OCI-LY1 (cell line): ENCODE measurements at regions not wholly inside any gene's neighbourhood (a gene's known extent, or its start where the extent isn't known, plus 50 kb on each side); places are given as distances from the start of the nearest gene placed in this dataset.

Experiments used
- H2AFZ ChIP-seq: fragments of 200-600 bp; sonication (generic), shearing (Covaris generic); 2 replicates; pipeline ENCODE4 v1.6.0; 2014; ENCODE audit warnings: antibody characterized with exemption, mild to moderate bottlenecking, low read length
- H3F3A ChIP-seq: fragments of 200-600 bp; sonication (generic), shearing (Covaris generic); 2 replicates; pipeline ENCODE4 v1.6.0; 2014; ENCODE audit warnings: mild to moderate bottlenecking, antibody characterized with exemption, low read length, moderate library complexity; ENCODE audit not compliant: insufficient read depth
- H3K27ac ChIP-seq: fragments of 200-600 bp; sonication (generic); 2 replicates; pipeline ENCODE4 v1.5.1; 2014; ENCODE audit warnings: low read length, mixed run types, mild to moderate bottlenecking, low read depth; ENCODE audit not compliant: poor library complexity, severe bottlenecking
- H3K27me3 ChIP-seq: fragments of 200-600 bp; sonication (generic); 2 replicates; pipeline ENCODE4 v1.6.0; 2014; ENCODE audit warnings: antibody characterized with exemption, mild to moderate bottlenecking, low read length, moderate library complexity; ENCODE audit not compliant: insufficient read depth
- H3K36me3 ChIP-seq: fragments of 200-600 bp; sonication (generic); 2 replicates; pipeline ENCODE4 v1.6.1; 2014; ENCODE audit warnings: mild to moderate bottlenecking, antibody characterized with exemption, low read length, moderate library complexity, mixed read lengths; ENCODE audit not compliant: insufficient read depth
- H3K4me1 ChIP-seq: fragments of 200-600 bp; sonication (generic); 2 replicates; pipeline ENCODE4 v1.5.1; 2014; ENCODE audit warnings: mild to moderate bottlenecking, low read length, moderate library complexity; ENCODE audit not compliant: insufficient read depth, severe bottlenecking
- H3K4me2 ChIP-seq: fragments of 200-600 bp; sonication (generic), shearing (Covaris generic); 2 replicates; pipeline ENCODE4 v1.6.1; 2014; ENCODE audit warnings: low read length
- H3K4me3 ChIP-seq: fragments of 200-600 bp; sonication (generic); 2 replicates; pipeline ENCODE4 v1.5.1; 2014; ENCODE audit warnings: low read length, low read depth, mild to moderate bottlenecking, mixed read lengths; ENCODE audit not compliant: poor library complexity, severe bottlenecking
- H3K79me2 ChIP-seq: fragments of 200-600 bp; shearing (Covaris generic); 2 replicates; pipeline ENCODE4 v1.6.1; 2016; ENCODE audit warnings: mixed run types, low read length, mixed read lengths; ENCODE audit not compliant: insufficient read depth
- H3K9ac ChIP-seq: fragments of 200-600 bp; sonication (generic), shearing (Covaris generic); 2 replicates; pipeline ENCODE4 v1.6.1; 2014; ENCODE audit warnings: mild to moderate bottlenecking, low read length, mixed read lengths
- H3K9me2 ChIP-seq: fragments of 200-600 bp; sonication (generic), shearing (Covaris generic); 2 replicates; pipeline ENCODE4 v1.6.1; 2014; ENCODE audit warnings: low read depth, mild to moderate bottlenecking, low read length, mixed read lengths
- H3K9me3 ChIP-seq: fragments of 200-600 bp; shearing (Covaris generic); 2 replicates; pipeline ENCODE4 v1.6.1; 2014; ENCODE audit warnings: low read length, mixed read lengths
- H4K20me1 ChIP-seq: fragments of 200-600 bp; sonication (generic), shearing (Covaris generic); 2 replicates; pipeline ENCODE4 v1.6.0; 2016; ENCODE audit warnings: mild to moderate bottlenecking, low read length; ENCODE audit not compliant: insufficient read depth
- EZH2 ChIP-seq: fragments of 200-600 bp; sonication (generic), shearing (Covaris generic); IDR thresholded peaks from 2 replicates; pipeline ENCODE4 v1.8.0; 2017; ENCODE audit warnings: borderline replicate concordance, mixed run types, mild to moderate bottlenecking, antibody characterized with exemption, low read length, moderate library complexity, mixed read lengths
- TF ChIP-seq, protein P1 (sequence below): fragments of 200-600 bp; sonication (generic), shearing (Covaris generic); IDR thresholded peaks from 2 replicates; pipeline ENCODE4 v1.5.1; 2017; ENCODE audit warnings: mild to moderate bottlenecking, antibody characterized with exemption, low read length, moderate library complexity, mixed read lengths

DNA sequence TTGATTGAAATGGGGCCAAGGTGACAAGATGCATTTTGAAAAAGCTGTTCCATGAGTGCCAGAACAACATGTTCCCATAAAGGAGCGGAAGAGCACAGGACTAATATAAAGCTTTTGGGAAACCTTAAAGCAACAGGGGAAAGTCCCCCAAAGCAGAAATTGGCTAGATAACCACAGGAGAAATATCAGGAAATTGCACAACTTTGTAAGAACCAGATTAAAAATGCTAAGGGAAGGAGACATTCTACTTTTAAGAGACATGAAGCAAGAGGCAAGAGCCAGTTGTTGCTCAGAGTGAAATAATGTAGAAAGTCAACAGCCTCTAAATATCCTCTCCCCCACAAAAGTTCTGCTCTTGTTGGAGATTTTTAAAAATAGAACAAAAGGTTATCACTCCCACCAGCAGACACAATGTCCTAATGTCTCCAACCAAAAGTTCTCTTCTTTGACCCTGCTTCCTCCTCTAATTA lies 85.2 kb upstream of the LNX1 start:
- Histone ChIP-seq H3K79me2 (no peaks in the 10 kb centered on the region), H3K9ac (no peak overlapping the region), H3K36me3 (no peaks in the 10 kb centered on the region), H3K9me2 (no peaks in the 10 kb centered on the region), H4K20me1 (no peaks in the 10 kb centered on the region), H3F3A (no peaks in the 10 kb centered on the region), H3K27me3 (no peaks in the 10 kb centered on the region), H3K9me3 (no peaks in the 10 kb centered on the region), H3K4me1 (no peaks in the 10 kb centered on the region), H3K4me3 (no peak overlapping the region), H3K4me2 (no peak overlapping the region), H2AFZ (no peak overlapping the region), H3K27ac (no peak overlapping the region)
- TF ChIP-seq EZH2: no peak
- TF ChIP-seq, protein P1, sequence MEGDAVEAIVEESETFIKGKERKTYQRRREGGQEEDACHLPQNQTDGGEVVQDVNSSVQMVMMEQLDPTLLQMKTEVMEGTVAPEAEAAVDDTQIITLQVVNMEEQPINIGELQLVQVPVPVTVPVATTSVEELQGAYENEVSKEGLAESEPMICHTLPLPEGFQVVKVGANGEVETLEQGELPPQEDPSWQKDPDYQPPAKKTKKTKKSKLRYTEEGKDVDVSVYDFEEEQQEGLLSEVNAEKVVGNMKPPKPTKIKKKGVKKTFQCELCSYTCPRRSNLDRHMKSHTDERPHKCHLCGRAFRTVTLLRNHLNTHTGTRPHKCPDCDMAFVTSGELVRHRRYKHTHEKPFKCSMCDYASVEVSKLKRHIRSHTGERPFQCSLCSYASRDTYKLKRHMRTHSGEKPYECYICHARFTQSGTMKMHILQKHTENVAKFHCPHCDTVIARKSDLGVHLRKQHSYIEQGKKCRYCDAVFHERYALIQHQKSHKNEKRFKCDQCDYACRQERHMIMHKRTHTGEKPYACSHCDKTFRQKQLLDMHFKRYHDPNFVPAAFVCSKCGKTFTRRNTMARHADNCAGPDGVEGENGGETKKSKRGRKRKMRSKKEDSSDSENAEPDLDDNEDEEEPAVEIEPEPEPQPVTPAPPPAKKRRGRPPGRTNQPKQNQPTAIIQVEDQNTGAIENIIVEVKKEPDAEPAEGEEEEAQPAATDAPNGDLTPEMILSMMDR: no peak

DNA sequence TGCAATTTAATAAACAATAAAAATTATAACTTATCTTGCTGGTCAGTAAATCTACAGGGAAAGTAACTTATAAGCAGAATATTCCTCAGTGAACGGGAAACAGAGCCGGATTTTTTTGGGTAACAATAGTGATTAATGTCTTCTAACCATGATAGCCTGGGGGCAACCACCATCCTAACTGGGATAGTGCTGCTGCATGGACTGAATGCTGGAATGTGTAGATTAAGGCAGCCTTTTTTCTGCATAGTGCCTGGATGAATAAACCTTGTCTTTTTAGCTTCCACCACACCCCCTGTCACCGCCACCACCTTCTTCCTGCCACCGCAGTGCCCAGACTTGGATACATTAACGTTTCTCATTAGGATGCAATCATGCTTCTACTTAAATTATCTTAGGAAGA lies 83.6 kb upstream of the LNX1 start:
- Histone ChIP-seq H4K20me1 (no peaks in the 10 kb centered on the region), H2AFZ (no peak overlapping the region)

DNA sequence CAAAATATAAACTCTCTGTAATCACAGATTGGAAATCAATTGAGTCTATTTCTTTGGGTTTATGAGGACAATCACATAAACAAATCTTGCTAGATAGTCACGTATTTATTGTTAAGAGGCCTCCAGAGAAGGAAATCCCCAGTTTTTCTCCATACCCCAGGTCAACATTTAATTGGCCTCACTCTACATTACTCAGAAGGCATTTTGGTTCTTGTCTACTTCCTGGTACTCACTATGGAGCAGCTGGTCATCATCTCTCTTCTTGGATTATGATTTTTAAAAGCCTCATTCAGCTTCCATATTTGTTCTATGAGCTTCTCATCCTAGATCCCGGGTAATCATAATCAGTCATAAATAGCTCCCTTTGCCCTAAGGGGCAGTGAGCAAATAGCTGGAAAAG lies 81.6 kb upstream of the LNX1 start:
- Histone ChIP-seq H3F3A (no peaks in the 10 kb centered on the region), H3K4me2 (no peak overlapping the region), H3K4me1 (no peaks in the 10 kb centered on the region), H2AFZ (no peak overlapping the region), H3K27ac (no peak overlapping the region), H3K9me2 (no peaks in the 10 kb centered on the region), H4K20me1 (no peaks in the 10 kb centered on the region), H3K79me2 (no peaks in the 10 kb centered on the region), H3K36me3 (no peaks in the 10 kb centered on the region), H3K27me3 (no peaks in the 10 kb centered on the region), H3K9ac (no peak overlapping the region), H3K4me3 (no peak overlapping the region), H3K9me3 (no peaks in the 10 kb centered on the region)
- no peak for TF ChIP-seq EZH2
- TF ChIP-seq, protein P1: no peak

More for the DNA sequence above, 83.6 kb upstream of the LNX1 start:
- no peaks in the 10 kb centered on the region for H3K9me2 ChIP-seq
- H3K9me3 ChIP-seq: no peaks in the 10 kb centered on the region
- H3K27ac ChIP-seq: no peak overlapping the region
- no peaks in the 10 kb centered on the region for H3K79me2 ChIP-seq
- H3K4me1 ChIP-seq: no peaks in the 10 kb centered on the region
- no peak overlapping the region for H3K9ac ChIP-seq
- no peak for TF ChIP-seq EZH2
- TF ChIP-seq, protein P1: no peak
- no peak overlapping the region for H3K4me2 ChIP-seq
- no peaks in the 10 kb centered on the region for H3K27me3 ChIP-seq
- H3K36me3 ChIP-seq: no peaks in the 10 kb centered on the region
- no peaks in the 10 kb centered on the region for H3F3A ChIP-seq
- no peak overlapping the region for H3K4me3 ChIP-seq
